ENCODE measurements at regions not wholly inside any gene's neighbourhood (a gene's known extent, or its start where the extent isn't known, plus 50 kb on each side); places are given as distances from the start of the nearest gene placed in this dataset.
A peak's percentile ranks its signal among the peaks of the same experiment; 100 is the strongest.
"Not testable (repeated sequence)": the region's sequence is repeated elsewhere in the genome, so short reads cannot be mapped to it uniquely, and the experiment has no call there.

DNA sequence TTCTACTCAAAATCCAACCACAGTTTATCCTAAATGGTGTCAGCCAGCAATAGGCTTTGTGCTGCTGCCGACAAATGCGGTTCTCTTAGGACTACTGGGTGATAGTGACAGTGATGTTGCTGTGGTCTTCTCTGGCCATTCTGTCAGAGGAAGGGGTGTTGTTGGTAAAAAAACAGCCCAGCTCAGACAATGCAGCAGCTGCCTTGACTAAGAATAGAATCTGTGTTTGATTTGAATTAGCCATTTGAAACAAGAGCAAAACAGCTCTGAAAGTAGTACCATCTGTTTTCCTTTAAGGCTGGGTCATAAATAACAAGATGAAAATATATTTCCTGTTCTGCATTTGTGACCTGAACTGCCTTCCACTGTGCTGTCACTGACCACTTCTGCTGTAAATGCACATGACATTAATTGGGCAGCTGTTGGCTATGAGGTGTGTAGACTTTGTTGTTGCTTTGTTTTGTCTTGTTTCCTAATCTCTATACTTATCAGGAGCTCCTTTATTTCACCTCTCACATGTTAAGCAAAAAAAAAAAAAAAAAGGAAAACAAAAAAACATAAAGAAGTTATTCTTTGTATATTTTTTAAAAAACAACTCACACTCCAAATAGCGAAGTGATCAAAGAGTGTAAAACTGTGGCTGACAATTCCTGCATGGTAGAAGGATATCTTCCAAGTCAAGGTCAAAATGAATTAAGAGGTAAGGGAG is 497.8 kb upstream of the ARID1B start:
- peak; percentile 45 for DNase-seq

DNA sequence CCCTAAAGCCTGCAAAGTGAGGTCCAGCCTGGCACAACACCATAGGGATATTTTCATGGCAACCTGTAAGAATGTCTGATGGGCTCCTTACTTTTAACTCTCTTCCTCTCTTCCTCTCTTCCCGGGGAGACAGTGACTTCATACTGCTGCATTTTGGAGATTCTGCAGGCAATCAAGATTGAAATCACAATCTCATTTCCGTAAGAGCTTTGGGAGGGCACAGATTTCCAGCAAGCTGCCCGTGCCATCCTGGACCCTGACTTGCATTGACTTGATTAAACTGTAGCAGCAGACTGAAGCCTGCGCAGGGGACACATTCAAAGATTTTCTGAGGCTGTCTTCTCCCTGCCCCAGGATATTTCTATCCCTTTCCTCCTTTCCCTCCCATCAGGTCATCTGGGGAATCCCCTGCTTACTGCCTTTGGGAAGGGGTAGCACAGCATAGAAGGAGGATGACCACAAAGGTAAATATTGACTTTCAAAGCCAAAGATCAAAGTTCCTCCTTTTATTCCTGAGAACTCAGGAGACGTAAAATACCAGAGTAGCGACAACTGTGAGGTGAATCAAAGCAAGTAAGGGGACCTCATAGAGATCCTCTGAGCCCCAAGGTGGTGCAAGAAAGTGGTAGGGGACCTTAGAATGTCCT is 504.0 kb upstream of the ARID1B start:
- no peak for DNase-seq

DNA sequence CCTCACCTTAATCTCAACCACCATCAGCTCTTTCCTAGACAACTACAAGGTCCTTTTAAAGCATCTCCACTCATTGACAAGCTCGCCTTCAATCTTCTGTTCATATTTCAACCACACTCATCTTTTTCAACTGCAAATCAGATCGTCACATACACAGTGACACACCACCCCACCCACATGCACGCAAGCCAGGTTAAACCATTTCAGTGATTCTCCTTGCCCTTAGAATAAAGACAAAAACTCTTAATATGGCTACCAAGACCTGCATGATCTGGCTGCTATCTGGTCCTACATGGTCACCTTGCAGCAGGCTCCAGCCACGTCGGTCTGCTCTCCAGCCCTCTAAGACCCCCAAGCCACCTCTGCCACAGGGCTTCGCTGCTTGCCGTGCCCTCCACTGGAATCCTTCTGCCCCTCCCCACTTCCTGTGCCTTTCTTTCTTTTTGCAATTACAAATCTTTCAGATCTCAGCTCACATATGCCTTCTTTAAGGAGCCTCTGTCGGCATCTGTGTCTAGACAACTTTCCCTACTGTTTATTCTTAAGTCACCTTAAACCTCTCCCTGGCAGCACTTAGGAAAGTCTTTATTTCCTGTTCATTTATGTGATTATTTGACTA is 507.3 kb upstream of the ARID1B start:
- no peak for DNase-seq

DNA sequence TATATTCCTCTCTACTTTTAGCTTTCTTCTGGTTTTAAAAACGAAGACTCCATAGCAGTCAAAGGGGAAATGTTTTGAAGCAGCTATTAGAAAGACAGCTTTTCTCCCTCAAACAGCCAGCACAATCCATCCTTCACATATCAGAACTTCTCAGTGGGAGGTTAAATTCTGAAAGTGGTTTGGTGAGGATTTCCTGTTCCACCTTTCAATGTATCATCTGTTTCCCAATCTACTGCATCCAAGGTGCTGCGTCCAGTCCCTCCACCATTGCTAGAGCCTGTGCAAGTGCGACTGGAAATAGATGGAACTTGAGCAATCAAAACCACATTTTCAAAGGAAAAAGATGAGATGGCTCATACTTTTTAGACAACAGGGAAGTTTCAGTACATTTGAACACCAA is 508.3 kb upstream of the ARID1B start:
- no peak for DNase-seq

DNA sequence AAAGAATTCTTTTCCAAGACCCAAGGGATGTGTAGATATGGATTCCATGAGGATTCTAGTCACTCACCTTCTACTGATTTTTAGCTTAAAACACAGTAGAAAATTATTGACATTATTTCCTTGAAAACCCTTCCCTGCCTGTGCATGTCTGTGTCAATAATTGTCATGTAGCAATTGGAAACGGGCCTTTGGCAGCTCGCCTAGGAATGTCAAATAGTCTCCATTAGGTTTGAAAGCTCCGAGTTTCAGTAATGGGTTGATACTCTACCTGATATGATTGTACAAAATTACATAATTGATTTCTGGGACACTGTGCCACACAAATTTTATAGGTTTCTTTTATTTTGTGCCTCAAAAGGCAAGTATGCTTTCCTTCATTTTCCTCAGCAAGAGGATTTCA is 515.2 kb upstream of the ARID1B start:
- DNase-seq: peak; percentile 65

DNA sequence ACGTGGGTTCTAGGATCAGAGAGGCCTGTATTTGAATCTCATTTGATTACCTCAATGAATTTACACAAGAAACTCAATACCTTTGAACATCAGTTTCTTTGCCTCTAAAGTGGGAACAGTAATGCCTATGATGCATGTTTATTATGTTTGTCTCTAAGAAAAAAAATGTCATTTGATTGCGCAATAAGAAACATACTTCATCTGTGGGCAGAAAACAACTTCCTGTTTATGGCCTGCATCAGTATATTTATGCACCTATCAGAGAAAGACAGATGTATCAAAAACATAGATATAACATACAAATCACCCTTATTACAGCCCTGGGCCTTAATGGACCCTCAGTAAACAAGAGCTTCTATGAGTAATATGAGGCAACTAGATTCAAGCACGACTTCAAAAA is 516.4 kb upstream of the ARID1B start:
- no peak for DNase-seq

DNA sequence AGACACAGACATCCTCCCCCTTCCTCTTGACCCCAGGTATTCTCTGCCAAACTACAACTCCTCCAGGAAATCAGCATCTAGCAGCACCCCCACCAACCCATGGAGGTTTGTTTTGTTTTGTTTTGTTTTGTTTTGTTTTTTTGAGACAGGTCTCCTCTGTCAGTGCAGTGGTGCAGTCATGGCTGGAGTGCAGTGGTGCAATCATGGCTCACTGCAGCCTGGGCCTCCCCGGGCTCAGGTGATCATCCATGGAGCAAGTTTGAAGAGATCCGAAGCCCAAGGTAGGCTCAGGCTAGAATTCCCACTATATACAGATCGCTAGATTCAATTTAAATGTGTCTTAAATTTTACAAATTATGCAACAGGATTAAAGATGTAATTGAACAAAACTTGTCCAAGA is 518.2 kb upstream of the ARID1B start:
- DNase-seq: no peak

DNA sequence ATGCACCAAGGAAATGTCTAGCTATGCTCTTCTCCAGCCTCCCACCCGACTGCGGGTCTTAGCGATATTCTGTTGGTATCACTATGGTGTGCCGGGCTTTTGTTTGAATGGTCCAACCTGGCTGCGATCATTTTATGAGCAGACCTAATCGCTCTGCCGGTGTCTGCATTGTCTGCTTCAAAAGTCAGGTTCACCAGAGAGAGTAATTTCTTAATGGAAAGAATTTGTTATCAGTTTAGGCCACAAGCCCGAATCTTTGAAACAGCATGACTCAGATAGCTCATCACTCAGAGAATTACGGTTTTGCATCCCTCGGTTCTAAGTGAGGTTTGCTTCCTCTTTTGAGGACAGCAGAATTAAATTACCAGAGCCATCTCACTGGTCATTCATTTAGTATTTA is 521.0 kb upstream of the ARID1B start:
- no peak for DNase-seq

DNA sequence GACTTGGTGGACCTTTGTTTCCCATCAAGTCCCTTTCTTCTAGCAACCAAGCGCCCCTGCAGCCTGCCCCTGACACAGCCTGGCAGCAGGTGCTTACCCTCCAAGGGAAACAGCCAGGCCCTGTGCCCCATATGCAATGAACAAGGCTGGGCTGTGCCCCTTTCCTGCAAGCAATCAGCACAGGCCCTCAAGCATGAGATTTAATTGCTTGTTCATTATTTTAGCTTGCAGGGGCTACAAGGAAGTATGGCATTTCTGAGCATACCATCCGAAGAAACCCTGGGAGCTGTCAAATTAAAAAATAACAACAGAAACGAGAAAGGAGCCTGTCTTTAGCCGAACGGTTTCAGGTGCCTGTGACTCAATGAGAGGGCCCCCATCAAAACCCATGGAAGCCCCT is 522.9 kb upstream of the ARID1B start:
- DNase-seq: no peak

DNA sequence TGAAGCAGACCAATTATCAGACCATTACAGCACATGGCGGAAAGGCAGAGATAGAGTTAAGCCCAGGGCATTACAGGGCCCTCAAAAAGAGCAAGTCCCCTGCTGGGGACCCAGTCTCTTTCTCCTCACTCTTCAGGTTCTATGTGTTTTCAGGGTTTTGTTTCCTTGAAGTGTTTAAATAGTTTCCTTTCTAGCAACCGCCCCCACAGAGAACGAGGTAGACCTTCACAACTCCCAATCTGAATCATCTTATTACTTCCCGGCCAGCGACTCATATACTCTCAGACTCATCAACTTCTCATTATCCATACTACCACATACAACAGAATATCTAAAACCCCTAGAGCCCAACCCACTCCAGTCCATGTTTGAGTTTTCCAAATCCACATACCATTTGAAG is 526.6 kb upstream of the ARID1B start:
- no peak for DNase-seq

DNA sequence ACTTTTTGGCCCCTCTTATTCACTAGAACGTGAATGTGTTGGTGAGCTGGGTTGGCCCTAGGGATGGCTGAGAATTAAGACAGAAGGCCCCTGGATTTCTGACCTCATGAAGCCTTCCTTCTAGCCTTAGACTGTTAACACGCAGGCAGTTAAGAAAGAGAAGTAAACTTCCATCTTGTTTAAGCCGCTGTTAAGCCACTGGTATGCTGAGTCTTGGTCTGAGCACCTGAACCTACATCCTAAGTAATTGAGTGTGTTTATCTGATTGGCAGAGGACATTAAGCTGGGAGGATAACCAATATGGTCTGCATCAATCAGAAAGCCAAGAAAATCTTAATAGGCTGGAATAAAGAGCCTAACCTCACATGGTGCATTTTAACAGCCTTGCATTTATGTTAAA is 535.0 kb upstream of the ARID1B start:
- no peak for DNase-seq

DNA sequence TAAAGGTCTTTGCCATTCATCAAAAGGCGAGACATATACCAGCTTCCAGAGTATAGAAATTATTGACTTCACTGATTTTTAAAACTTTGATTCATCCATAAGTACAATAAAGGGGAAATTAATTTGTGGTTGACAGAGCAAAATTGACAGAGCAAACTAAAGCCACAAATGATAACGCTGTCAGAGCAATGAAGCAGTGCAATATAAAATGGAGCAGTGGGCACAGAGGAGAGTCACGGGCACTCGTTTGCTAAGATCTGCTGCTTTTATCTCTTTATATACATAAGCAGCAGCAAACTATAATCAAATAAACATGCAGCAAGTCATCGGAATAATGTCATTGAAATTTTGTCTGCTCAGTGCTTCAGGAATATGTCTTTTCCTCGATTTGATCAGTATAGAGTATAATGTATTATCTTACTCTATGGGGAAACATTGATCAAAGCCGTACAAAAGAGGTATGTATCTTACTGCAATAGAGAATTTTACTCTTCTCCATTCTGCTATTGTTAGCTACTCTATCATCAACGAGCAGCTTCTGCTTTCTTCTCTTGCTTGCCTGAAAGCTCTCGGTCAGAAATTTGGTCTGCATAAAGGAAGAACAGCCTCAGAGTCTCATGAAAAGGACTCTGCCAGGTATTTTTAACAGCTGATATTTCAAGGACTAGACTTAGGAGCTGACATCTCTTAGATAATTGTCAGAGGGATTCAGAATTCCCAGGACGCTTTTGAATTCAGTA is 546.0 kb upstream of the ARID1B start:
- DNase-seq: no peak

DNA sequence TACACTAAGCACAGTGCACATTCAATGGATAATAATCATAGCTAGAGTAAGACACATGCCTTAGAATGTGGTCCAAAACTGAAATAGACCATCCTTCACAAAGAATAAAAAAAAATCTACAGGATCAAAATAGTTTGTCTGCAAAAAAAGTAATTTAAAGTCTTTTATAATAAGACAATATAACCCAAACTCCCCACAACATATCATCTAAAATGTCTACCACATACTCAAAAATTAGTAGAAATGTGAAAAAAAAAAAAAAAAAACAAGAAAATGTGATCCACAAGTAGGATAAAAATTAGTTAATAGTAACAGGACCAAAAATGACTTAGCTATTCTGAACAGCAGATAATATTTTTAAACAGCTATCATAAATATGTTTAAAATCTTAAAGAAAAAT is 557.2 kb upstream of the ARID1B start:
- no peak for DNase-seq

DNA sequence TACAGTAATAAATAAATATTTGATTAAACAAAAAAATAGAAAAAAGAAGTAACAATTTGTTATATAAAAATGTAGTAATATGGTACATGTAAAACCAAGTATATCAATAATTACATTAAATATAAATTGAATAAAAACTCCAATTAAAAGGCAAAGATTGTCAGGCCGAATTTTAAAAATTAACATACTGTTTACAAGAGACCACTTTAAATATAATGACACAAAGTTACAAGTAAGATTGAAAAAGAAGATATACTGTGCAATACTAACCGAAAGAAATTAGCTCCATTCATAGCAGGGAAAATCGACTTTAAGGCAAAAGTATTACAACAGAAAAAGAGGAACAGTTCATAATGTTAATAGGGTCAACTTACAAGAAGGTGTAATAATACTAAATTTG is 571.5 kb upstream of the ARID1B start:
- no peak for DNase-seq

DNA sequence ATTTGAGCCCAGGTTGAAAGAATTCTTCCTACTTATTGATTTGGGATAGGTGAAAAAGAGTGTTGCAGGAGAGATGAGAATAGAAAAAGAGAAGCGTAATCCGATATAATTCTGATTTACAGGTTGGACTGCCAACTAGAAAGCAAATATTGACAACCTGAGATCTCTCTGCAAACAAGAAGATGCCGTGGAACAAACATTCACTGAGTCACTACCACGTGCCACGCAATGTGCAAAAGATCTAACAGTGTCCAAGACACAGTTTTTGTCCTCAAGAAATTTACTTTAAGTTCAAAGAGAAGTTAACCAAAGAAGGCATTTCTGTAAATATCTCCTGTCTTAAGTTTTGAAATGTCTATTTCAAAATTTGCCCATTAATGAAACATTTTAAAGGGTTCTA is 578.0 kb upstream of the ARID1B start:
- no peak for DNase-seq

DNA sequence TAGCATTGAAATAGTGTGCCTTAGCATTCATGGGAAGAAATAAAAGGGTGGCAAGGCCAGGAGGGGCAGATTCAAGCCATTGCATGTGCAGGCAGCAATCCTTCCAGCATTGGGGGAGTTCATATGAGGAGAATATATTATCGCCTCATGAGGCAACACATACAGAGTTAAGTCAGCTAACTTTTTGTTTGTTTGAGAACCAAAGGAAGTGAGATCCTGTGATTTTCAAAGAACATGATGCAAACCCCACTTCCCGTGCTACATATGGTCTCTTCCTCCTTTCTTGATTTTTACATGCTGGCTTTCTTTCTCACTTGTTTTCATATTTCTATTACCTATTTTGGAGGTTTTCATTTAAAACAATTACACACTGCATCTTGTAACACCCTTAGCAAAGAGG is 579.7 kb upstream of the ARID1B start:
- no peak for DNase-seq

DNA sequence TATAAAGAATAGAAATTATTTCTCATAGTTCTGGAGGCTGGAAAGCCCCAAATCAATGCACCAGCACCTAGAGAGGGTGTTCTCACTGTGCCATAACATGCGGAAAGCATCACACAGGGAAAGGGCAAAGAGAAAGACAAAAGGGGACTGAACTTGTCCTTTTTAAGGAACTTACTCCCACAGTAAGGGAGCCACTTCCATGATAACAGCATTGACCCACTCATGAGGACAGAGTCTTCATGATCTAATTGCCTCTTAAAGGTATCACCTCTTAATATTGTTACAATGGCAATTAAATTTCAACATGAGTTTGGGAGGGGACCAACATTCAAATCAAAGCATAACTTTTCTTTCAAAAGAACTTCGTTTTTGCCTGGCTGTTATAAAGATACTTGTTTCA is 582.2 kb upstream of the ARID1B start:
- no peak for DNase-seq

DNA sequence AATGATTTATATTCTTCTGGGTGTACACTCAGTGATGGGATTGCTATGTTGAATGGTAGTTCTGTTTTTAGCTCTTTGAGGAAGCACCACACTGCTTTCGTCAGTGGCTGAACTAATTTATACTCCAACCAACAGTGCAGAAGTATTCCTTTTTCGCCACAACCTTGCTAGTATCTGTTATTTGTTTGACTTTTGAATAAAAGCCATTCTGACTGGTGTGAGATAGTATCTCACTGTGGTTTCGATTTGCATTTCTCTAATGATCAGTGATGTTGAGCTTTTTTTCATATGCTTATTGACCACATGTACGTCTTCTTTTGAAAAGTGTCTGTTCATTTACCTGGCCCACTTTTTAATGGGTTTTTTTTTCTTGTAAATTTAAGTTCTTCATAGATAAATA is 583.8 kb upstream of the ARID1B start:
- no peak for DNase-seq

DNA sequence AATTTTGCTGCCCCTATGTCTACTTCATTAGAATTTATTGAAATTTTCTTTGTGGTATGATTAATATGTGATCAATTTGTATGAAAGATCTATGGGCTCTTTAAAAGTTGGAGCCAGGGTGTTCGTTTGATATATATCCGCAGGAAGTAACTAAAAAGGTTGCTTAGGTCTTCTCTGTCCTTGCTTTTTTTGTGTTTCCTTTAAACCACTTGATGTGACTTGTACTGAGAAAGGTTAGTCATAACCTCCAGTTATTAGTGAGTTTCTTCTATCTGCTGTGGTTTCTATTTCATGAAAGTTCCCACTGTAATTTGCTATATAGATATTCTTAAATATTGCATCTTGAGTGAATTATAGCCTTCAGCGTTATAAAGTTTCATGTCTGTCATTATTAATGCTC is 585.3 kb upstream of the ARID1B start:
- DNase-seq: no peak

DNA sequence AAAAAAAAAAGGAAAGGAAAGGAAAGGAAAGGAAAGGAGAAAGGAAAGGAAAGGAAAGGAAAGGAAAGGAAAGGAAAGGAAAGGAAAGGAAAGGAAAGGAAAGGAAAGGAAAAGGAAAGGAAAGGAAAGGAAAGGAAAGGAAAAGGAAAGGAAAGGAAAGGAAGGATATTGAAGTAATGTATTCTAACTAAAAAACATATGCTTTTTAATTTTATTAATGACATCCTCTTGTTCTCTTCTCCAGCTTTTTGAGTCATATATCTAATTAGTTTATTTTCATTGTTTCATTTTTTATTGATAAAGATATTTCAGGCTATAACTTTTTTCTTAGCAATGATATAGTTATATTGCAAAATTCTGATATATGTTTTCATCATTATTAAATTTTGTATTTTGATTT is 585.8 kb upstream of the ARID1B start:
- not testable (repeated sequence) for DNase-seq

DNA sequence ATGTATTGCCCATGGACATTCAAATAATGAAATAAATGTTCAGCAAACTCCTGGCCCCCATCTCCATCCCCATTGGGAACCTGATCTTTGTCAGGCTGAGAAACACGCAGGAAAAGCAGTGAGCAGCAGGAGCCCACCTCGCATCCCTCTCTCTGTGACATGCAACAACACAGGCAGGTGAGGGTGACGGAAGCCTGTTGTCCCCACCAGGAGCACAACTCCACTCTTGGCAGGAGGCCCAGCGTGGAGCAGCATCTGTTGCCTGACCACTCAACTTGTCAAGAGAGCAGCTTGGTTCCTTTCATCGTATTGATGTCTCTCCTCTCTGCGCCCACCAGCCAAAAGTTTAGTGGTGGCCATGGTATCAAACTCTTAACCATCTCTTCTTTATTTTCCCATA is 586.9 kb upstream of the ARID1B start:
- DNase-seq: peak; percentile 11

DNA sequence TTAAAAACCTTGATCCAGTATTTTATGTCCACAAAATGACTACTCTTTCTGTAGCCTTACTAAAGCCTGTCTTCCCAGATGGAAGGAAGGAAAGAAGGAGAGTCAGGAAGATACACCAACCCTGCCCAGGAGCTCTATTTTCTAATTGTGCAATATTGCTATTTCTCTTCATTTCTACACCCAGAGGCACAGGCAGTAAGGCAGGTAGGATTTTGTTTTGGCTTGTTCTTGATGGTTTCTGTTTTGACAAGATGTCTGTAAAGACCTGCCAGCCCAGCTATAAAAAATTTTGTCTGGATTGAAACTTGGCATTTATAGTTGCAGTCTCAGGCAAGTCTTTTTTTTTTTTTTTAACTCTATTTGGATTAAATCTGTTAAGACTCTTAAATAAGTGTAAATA is 587.5 kb upstream of the ARID1B start:
- no peak for DNase-seq

DNA sequence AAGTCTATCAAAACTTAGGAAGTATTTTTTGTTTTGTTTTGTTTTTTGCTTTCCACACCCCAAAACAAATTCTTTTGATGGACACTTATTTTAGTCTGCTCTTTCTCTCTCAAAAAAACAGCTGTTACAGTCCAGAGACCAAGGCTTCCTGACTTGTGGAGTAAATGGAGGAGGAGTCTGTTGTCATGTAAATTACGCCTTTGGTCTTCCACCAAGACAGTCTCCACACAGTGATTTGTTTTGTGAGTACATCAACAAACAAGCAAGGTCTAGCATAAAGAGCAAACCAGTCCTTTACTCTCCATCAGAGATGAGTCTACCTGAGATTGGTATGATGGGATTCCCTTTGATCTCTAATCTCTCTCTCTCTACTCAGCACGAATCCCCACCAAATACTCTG is 588.0 kb upstream of the ARID1B start:
- no peak for DNase-seq

All from tongue (tissue), 1 donor.